HuH-7.5 (cell line): ENCODE measurements at regions not wholly inside any gene's neighbourhood (a gene's known extent, or its start where the extent isn't known, plus 50 kb on each side); places are given as distances from the start of the nearest gene placed in this dataset.

Experiments
- DNase-seq: peaks from one replicate; pipeline ENCODE4 v3.0.0; 2011; ENCODE audit warnings: low spot score

GRCh38 chr6:142500250-142500786 is 198.5 kb downstream of the ADGRG6 start:
- no peak for DNase-seq

GRCh38 chr6:142501795-142502194 is 200.0 kb downstream of the ADGRG6 start:
- DNase-seq: no peak

- DNase-seq: no peak
These were observed 205.3 kb downstream of the ADGRG6 start for GRCh38 chr6:142507065-142507464.

GRCh38 chr6:142510211-142510610 is 208.4 kb downstream of the ADGRG6 start:
- no peak for DNase-seq

- no peak for DNase-seq
These were observed 216.3 kb downstream of the ADGRG6 start for GRCh38 chr6:142518126-142518525.

- DNase-seq: no peak
These were observed 217.0 kb downstream of the ADGRG6 start for GRCh38 chr6:142518761-142519160.

GRCh38 chr6:142521791-142522190 is 220.0 kb downstream of the ADGRG6 start:
- DNase-seq: no peak

- DNase-seq: no peak
These were observed 221.9 kb downstream of the ADGRG6 start for GRCh38 chr6:142523515-142524375.

GRCh38 chr6:142530566-142530965 is 228.8 kb downstream of the ADGRG6 start:
- DNase-seq: no peak

- DNase-seq: no peak
These were observed 229.9 kb downstream of the ADGRG6 start for GRCh38 chr6:142531727-142532126.

- DNase-seq: no peak
These were observed 232.3 kb downstream of the ADGRG6 start for GRCh38 chr6:142534076-142534475.

GRCh38 chr6:142534484-142534883 is 232.7 kb downstream of the ADGRG6 start:
- no peak for DNase-seq

- peak; percentile 14 for DNase-seq
These were observed 236.0 kb downstream of the ADGRG6 start for GRCh38 chr6:142537612-142538478.

GRCh38 chr6:142542704-142543233 is 241.0 kb downstream of the ADGRG6 start:
- DNase-seq: no peak

GRCh38 chr6:142543606-142544005 is 241.8 kb downstream of the ADGRG6 start:
- no peak for DNase-seq

GRCh38 chr6:142544199-142544838 is 242.5 kb downstream of the ADGRG6 start:
- no peak for DNase-seq

- DNase-seq: no peak
These were observed 243.3 kb downstream of the ADGRG6 start for GRCh38 chr6:142545147-142545546.

- DNase-seq: no peak
These were observed 246.8 kb downstream of the ADGRG6 start for GRCh38 chr6:142548566-142548965.

GRCh38 chr6:142550310-142551063 is 248.7 kb downstream of the ADGRG6 start:
- DNase-seq: no peak

- no peak for DNase-seq
These were observed 249.5 kb downstream of the ADGRG6 start for GRCh38 chr6:142551274-142551811.

GRCh38 chr6:142558786-142559185 is 257.0 kb downstream of the ADGRG6 start:
- DNase-seq: no peak
